ENCODE measurements at regions not wholly inside any gene's neighbourhood (a gene's known extent, or its start where the extent isn't known, plus 50 kb on each side); places are given as distances from the start of the nearest gene placed in this dataset.

DNA sequence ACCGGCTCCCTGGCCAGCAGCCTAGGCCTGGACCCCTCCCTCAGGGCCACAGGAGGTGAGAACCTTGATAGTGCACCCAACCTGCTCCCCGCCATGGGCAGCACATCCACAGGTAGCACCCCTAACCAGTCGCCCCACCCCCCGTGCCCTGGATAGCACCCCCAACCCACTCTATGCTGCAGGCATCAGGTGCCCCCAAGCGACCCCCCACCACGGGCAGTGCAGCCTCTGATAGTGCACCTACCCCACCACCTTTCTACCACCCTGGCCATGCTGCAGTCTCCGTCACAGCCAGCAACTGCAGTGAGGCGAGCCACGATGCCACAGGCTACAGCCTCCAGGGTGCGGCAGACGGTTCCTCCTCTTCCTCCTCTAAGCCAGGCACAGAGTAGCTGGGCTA lies 55.6 kb downstream of the SOWAHC start:
- TF ChIP-seq POLR2A (IDR thresholded peaks at IDR 0.05) (no peak), EP300 (IDR thresholded peaks at IDR 0.05) (no peak)
- TF ChIP-seq, protein P1, sequence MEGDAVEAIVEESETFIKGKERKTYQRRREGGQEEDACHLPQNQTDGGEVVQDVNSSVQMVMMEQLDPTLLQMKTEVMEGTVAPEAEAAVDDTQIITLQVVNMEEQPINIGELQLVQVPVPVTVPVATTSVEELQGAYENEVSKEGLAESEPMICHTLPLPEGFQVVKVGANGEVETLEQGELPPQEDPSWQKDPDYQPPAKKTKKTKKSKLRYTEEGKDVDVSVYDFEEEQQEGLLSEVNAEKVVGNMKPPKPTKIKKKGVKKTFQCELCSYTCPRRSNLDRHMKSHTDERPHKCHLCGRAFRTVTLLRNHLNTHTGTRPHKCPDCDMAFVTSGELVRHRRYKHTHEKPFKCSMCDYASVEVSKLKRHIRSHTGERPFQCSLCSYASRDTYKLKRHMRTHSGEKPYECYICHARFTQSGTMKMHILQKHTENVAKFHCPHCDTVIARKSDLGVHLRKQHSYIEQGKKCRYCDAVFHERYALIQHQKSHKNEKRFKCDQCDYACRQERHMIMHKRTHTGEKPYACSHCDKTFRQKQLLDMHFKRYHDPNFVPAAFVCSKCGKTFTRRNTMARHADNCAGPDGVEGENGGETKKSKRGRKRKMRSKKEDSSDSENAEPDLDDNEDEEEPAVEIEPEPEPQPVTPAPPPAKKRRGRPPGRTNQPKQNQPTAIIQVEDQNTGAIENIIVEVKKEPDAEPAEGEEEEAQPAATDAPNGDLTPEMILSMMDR (IDR thresholded peaks at IDR 0.05) = no peak
